Nephron progenitor cell (in vitro differentiated cells): ENCODE measurements at regions not wholly inside any gene's neighbourhood (a gene's known extent, or its start where the extent isn't known, plus 50 kb on each side); places are given as distances from the start of the nearest gene placed in this dataset.

Experiments
- DNase-seq: peaks from one replicate; pipeline ENCODE4 v3.0.0; 2021
- H3K27ac Mint-ChIP-seq: 2 replicates; pipeline ENCODE4 v1.8.0; 2021; ENCODE audit warnings: mild to moderate bottlenecking, moderate library complexity, mixed read lengths
- H3K27me3 Mint-ChIP-seq: 2 replicates; pipeline ENCODE4 v1.8.0; 2021; ENCODE audit warnings: mild to moderate bottlenecking, low read depth, mixed read lengths; ENCODE audit not compliant: poor library complexity
- H3K36me3 Mint-ChIP-seq: 2 replicates; pipeline ENCODE4 v1.8.0; 2021; ENCODE audit warnings: low read depth, mixed read lengths
- H3K4me1 Mint-ChIP-seq: 2 replicates; pipeline ENCODE4 v1.8.0; 2021; ENCODE audit warnings: mixed read lengths
- H3K4me3 Mint-ChIP-seq: 2 replicates; pipeline ENCODE4 v1.8.0; 2021; ENCODE audit warnings: mild to moderate bottlenecking, moderate library complexity, mixed read lengths
- H3K9me3 Mint-ChIP-seq: 2 replicates; pipeline ENCODE4 v1.8.0; 2021; ENCODE audit warnings: mild to moderate bottlenecking, moderate library complexity, mixed read lengths
- TF ChIP-seq, protein P1 (sequence below): fragments of 200-600 bp; sonication (generic); IDR thresholded peaks from 2 replicates; pipeline ENCODE4 v1.5.0; 2021; ENCODE audit warnings: antibody characterized with exemption

DNA sequence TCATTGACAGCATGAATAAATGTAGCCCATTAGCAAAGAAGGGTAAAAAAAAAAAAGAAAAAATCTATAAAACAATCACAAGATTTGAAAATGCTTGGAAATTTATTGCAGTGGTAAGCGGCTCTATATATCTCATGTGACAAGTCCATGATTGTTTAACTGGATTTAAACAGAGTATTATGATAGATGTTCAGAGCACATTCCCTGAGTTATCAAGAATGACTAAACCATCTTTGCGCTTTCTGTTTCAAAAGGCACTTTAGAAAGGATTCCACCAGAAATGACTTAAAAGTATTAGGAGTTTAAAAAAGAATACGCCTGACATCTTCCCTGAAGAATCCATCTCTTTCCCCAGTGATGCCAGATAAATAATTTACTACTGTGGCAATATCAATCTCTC lies 409.5 kb upstream of the UBE2E3 start:
- no peaks in the 10 kb centered on the region for H3K4me1 Mint-ChIP-seq
- no peak for DNase-seq
- H3K27me3 Mint-ChIP-seq = no peaks in the 10 kb centered on the region
- no peak overlapping the region for H3K27ac Mint-ChIP-seq
- no peak overlapping the region for H3K4me3 Mint-ChIP-seq
- H3K36me3 Mint-ChIP-seq = no peaks in the 10 kb centered on the region
- H3K9me3 Mint-ChIP-seq = no peaks in the 10 kb centered on the region
- TF ChIP-seq, protein P1, sequence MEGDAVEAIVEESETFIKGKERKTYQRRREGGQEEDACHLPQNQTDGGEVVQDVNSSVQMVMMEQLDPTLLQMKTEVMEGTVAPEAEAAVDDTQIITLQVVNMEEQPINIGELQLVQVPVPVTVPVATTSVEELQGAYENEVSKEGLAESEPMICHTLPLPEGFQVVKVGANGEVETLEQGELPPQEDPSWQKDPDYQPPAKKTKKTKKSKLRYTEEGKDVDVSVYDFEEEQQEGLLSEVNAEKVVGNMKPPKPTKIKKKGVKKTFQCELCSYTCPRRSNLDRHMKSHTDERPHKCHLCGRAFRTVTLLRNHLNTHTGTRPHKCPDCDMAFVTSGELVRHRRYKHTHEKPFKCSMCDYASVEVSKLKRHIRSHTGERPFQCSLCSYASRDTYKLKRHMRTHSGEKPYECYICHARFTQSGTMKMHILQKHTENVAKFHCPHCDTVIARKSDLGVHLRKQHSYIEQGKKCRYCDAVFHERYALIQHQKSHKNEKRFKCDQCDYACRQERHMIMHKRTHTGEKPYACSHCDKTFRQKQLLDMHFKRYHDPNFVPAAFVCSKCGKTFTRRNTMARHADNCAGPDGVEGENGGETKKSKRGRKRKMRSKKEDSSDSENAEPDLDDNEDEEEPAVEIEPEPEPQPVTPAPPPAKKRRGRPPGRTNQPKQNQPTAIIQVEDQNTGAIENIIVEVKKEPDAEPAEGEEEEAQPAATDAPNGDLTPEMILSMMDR = no peak

GRCh38 chr2:180564051-180564450 lies 416.4 kb upstream of the UBE2E3 start:
- H3K4me3 Mint-ChIP-seq = no peak overlapping the region
- TF ChIP-seq, protein P1 = no peak
- no peak overlapping the region for H3K27ac Mint-ChIP-seq
- peaks cover 6% of the 10 kb centered on the region for H3K27me3 Mint-ChIP-seq
- peaks cover 15% of the 10 kb centered on the region for H3K4me1 Mint-ChIP-seq
- no peaks in the 10 kb centered on the region for H3K36me3 Mint-ChIP-seq
- DNase-seq = no peak
- H3K9me3 Mint-ChIP-seq = no peaks in the 10 kb centered on the region

- H3K4me1 Mint-ChIP-seq = peaks cover 15% of the 10 kb centered on the region
- TF ChIP-seq, protein P1 = no peak
- no peaks in the 10 kb centered on the region for H3K36me3 Mint-ChIP-seq
- H3K4me3 Mint-ChIP-seq = no peak overlapping the region
- peaks cover 6% of the 10 kb centered on the region for H3K27me3 Mint-ChIP-seq
- no peaks in the 10 kb centered on the region for H3K9me3 Mint-ChIP-seq
- no peak for DNase-seq
- H3K27ac Mint-ChIP-seq = no peak overlapping the region
Observed at GRCh38 chr2:180562378-180562777, 418.0 kb upstream of the UBE2E3 start.

GRCh38 chr2:180559771-180560170 lies 420.6 kb upstream of the UBE2E3 start:
- TF ChIP-seq, protein P1 = no peak
- H3K27me3 Mint-ChIP-seq = peaks cover 6% of the 10 kb centered on the region
- H3K27ac Mint-ChIP-seq = no peak overlapping the region
- no peaks in the 10 kb centered on the region for H3K36me3 Mint-ChIP-seq
- peaks cover 15% of the 10 kb centered on the region for H3K4me1 Mint-ChIP-seq
- DNase-seq = no peak
- no peaks in the 10 kb centered on the region for H3K9me3 Mint-ChIP-seq
- no peak overlapping the region for H3K4me3 Mint-ChIP-seq

- Mint-ChIP-seq H3K9me3 (no peaks in the 10 kb centered on the region), H3K27ac (no peak overlapping the region), H3K36me3 (no peaks in the 10 kb centered on the region), H3K27me3 (peaks cover 4% of the 10 kb centered on the region), H3K4me1 (peaks cover 15% of the 10 kb centered on the region), H3K4me3 (no peak overlapping the region)
- no peak for DNase-seq
- TF ChIP-seq, protein P1 = no peak
Observed at GRCh38 chr2:180559038-180559437, 421.4 kb upstream of the UBE2E3 start.

DNA sequence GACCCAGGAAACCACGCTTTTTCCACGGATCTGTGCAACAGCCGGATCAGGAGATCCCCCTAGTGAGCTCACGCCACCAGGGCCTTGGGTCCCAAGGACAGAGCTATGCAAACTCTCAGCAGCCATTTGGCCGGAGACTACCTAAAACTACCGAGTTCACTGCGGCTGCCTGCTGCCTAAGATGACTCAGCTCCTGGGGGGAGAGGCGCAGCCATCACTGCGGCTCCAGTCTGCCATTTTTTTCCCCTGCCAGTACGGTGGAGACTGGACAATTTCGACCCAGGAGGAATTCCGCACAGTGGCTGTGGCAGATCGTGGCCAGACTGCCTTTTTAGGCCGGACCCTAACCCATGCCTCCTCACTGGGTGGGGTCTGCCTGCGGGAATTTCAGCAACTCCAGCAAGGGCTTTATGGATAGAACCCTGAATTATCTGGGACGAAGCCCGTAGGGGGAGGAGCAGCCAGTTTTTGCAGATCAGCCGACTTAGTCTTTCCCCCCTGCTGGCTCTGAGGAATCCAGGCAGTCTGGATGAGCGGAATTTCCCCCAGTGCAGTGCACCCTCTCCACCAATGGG lies 424.9 kb upstream of the UBE2E3 start:
- H3K4me3 Mint-ChIP-seq = no peak overlapping the region
- TF ChIP-seq, protein P1 = no peak
- H3K36me3 Mint-ChIP-seq = no peaks in the 10 kb centered on the region
- no peaks in the 10 kb centered on the region for H3K9me3 Mint-ChIP-seq
- H3K4me1 Mint-ChIP-seq = peaks cover 4% of the 10 kb centered on the region
- no peak overlapping the region for H3K27ac Mint-ChIP-seq
- H3K27me3 Mint-ChIP-seq = no peaks in the 10 kb centered on the region
- no peak for DNase-seq
